HCT116 (cell line): ENCODE measurements at regions not wholly inside any gene's neighbourhood (a gene's known extent, or its start where the extent isn't known, plus 50 kb on each side); places are given as distances from the start of the nearest gene placed in this dataset.

Source experiments
- ATAC-seq: fragments of 200-7000 bp; cut with Tn5 transposase; 2 replicates; pipeline ENCODE4 v1.9.1; 2020; ENCODE audit warnings: mild to moderate bottlenecking, moderate library complexity
- BruUV-seq: library from RNA; stranded (reverse); fragments of 400-500 nt; replicated peaks from 2 replicates; lab custom pipeline; 2021; lab: Mats Ljungman, UMichigan
- CTCF ChIA-PET: fragments of 300-600 bp; sonication (Branson Sonifier 250); formaldehyde crosslinking; loops from one replicate; lab custom pipeline; 2021; ENCODE audit warnings: antibody characterized with exemption; lab: Charles Lee
- POLR2A ChIA-PET: fragments of 300-600, 350-600 bp; sonication (Branson Sonifier 250); formaldehyde crosslinking; loops from one replicate; lab custom pipeline; 2021; ENCODE audit warnings: antibody characterized with exemption; lab: Charles Lee
- RAD21 ChIA-PET, 2 experiments: fragments of 300-600 bp; sonication (Branson Sonifier 250); formaldehyde crosslinking; loops; one replicate each; lab custom pipeline; 2023; ENCODE audit warnings: low total read pairs in 2 of 2; ENCODE audit not compliant: uncharacterized antibody in 2 of 2, unreplicated experiment in 2 of 2, low non-redundant PET in 1 of 2; lab: Charles Lee
- DNase-seq: peaks from one replicate; pipeline ENCODE4 v3.0.0-alpha.2; 2010; ENCODE audit warnings: low read depth, low spot score
- H2AFZ ChIP-seq: fragments of 200-600 bp; shearing (Covaris generic), sonication (generic); 2 replicates; pipeline ENCODE4 v1.6.1; 2017; ENCODE audit warnings: low read depth, mixed run types, mixed read lengths, antibody characterized with exemption, low read length; ENCODE audit not compliant: poor library complexity, severe bottlenecking
- H3K27ac ChIP-seq: 2 replicates; pipeline ENCODE4 v1.5.1; 2012; ENCODE audit warnings: low read depth, low read length
- H3K27me3 ChIP-seq: fragments of 200-600 bp; sonication (generic); 2 replicates; pipeline ENCODE4 v1.6.1; 2016; ENCODE audit warnings: mixed run types, low read length, mixed read lengths; ENCODE audit not compliant: insufficient read depth
- H3K36me3 ChIP-seq, 2 experiments: fragments of 200-500 bp in 1 of 2; fragments of 200-600 bp in 1 of 2; sonication (Bioruptor generic) in 1 of 2; sonication (generic) in 1 of 2; 2 replicates each; pipeline versions ENCODE4 v1.5.1 to v1.6.1; 2014 to 2016; ENCODE audit warnings: low read length in 2 of 2, inconsistent platforms in 1 of 2, mixed read lengths in 1 of 2, mixed run types in 1 of 2; ENCODE audit not compliant: insufficient read depth in 2 of 2, control insufficient read depth in 1 of 2
- H3K4me1 ChIP-seq, 2 experiments: fragments of 200-600 bp in 1 of 2; sonication (generic) in 1 of 2; 2 replicates each; pipeline versions ENCODE4 v1.5.1 to v1.6.1; 2012 to 2017; ENCODE audit warnings: low read length in 2 of 2, inconsistent platforms in 1 of 2, mild to moderate bottlenecking in 1 of 2, mixed read lengths in 1 of 2, mixed run types in 1 of 2, moderate library complexity in 1 of 2; ENCODE audit not compliant: insufficient read depth in 2 of 2, control insufficient read depth in 1 of 2
- H3K4me2 ChIP-seq: fragments of 200-600 bp; sonication (generic); 2 replicates; pipeline ENCODE4 v1.6.1; 2017; ENCODE audit warnings: mixed run types, low read length, mixed read lengths
- H3K4me3 ChIP-seq, 2 experiments: fragments of 200-600 bp in 1 of 2; sonication (generic) in 1 of 2; replicated peaks in 1 of 2; 2 replicates each; pipeline ENCODE4 v1.5.1; 2011 to 2016; ENCODE audit warnings: low read length in 2 of 2, control low read depth in 1 of 2, low read depth in 1 of 2, mild to moderate bottlenecking in 1 of 2, mixed read lengths in 1 of 2, mixed run types in 1 of 2
- H3K79me2 ChIP-seq: fragments of 200-600 bp; sonication (generic); 2 replicates; pipeline ENCODE4 v1.6.1; 2017; ENCODE audit warnings: mild to moderate bottlenecking, mixed run types, low read length, moderate library complexity, mixed read lengths; ENCODE audit not compliant: insufficient read depth
- H3K9ac ChIP-seq: fragments of 200-600 bp; sonication (generic); 2 replicates; pipeline ENCODE4 v1.6.1; 2016; ENCODE audit warnings: low read length, mixed read lengths
- H3K9me2 ChIP-seq: fragments of 200-600 bp; sonication (generic), shearing (Covaris generic); 2 replicates; pipeline ENCODE4 v1.6.1; 2017; ENCODE audit warnings: mixed run types, mild to moderate bottlenecking, moderate library complexity; ENCODE audit not compliant: insufficient read depth
- H3K9me3 ChIP-seq, 2 experiments: fragments of 200-500 bp in 1 of 2; fragments of 200-600 bp in 1 of 2; sonication (Bioruptor generic) in 1 of 2; sonication (generic) in 1 of 2; 2 replicates each; pipeline ENCODE4 v1.6.1; 2014 to 2017; ENCODE audit warnings: low read length in 2 of 2, mixed read lengths in 2 of 2, inconsistent platforms in 1 of 2, low read depth in 1 of 2, mild to moderate bottlenecking in 1 of 2, mixed run types in 1 of 2, moderate library complexity in 1 of 2; ENCODE audit not compliant: control insufficient read depth in 1 of 2, insufficient read depth in 1 of 2
- H4K20me1 ChIP-seq: fragments of 200-600 bp; sonication (generic), shearing (Covaris generic); 2 replicates; pipeline ENCODE4 v1.6.1; 2017; ENCODE audit warnings: mixed run types, mild to moderate bottlenecking, moderate library complexity; ENCODE audit not compliant: insufficient read depth
- CBX3 ChIP-seq: IDR thresholded peaks from 2 replicates; pipeline ENCODE4 v1.6.1; 2012; ENCODE audit warnings: low read depth
- EZH2 ChIP-seq: fragments of 200-600 bp; sonication (generic); IDR thresholded peaks from 2 replicates; pipeline ENCODE4 v1.6.1; 2017; ENCODE audit warnings: antibody characterized with exemption, mixed run types
- JUND ChIP-seq: IDR thresholded peaks from 2 replicates; pipeline ENCODE4 v1.6.1; 2012
- POLR2A ChIP-seq: IDR thresholded peaks from 2 replicates; pipeline ENCODE4 v1.7.0; 2011; ENCODE audit warnings: borderline replicate concordance; ENCODE audit not compliant: insufficient read depth, insufficient read length; ENCODE audit errors: extremely low read depth
- SRF ChIP-seq: IDR thresholded peaks from 2 replicates; pipeline ENCODE4 v1.6.1; 2012; ENCODE audit warnings: low read depth
- intact Hi-C: fragments of 100-400 bp; cut with micrococcal nuclease; formaldehyde crosslinking; loops from 2 replicates; pipeline ENCODE4 v1.10.0; 2022
- TF ChIP-seq, protein P1 (sequence below): IDR thresholded peaks from 2 replicates; pipeline ENCODE4 v1.6.1; 2012
- TF ChIP-seq, protein P2 (sequence below): IDR thresholded peaks from 2 replicates; pipeline ENCODE4 v1.6.1; 2012; ENCODE audit warnings: low read depth

DNA sequence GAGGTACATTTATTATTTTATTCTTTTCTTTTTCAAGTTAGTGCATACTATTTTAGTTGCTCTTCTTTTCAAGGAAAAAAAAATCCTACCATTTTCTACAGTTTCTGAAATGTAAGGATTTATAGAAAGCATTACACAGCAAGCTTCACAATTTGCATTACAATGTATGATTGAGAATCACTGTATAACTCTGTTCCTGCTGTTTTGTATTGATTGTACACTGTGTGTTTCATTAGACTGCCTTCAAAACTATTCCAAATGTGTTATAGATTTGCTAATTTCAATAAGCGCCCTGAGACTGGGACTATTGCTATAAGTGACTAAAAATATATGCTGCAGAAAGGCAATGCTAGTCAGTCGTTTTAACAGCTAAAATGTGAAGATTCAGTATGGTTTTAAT lies 479.7 kb upstream of the EYS start:
- ChIA-PET CTCF (no interaction called here), RAD21 (no interaction called here), POLR2A (no interaction called here)
- Histone ChIP-seq H3K27ac (no peak overlapping the region), H3K9me3 (peaks cover 13 to 17% of the 10 kb centered on the region in 2 experiments; a peak in 2 of 4 replicates), H4K20me1 (no peaks in the 10 kb centered on the region), H3K4me3 (no peak overlapping the region), H3K36me3 (no peaks in the 10 kb centered on the region), H3K4me1 (no peaks in the 10 kb centered on the region), H3K9me2 (no peaks in the 10 kb centered on the region), H3K4me2 (no peak overlapping the region), H3K79me2 (no peaks in the 10 kb centered on the region), H2AFZ (no peak overlapping the region), H3K27me3 (no peaks in the 10 kb centered on the region), H3K9ac (no peak overlapping the region)
- intact Hi-C loops, result no loop called here
- ATAC-seq (no peak), DNase-seq (no peak)
- TF ChIP-seq EZH2, result no peak
- BruUV-seq, result no TSS peak

DNA sequence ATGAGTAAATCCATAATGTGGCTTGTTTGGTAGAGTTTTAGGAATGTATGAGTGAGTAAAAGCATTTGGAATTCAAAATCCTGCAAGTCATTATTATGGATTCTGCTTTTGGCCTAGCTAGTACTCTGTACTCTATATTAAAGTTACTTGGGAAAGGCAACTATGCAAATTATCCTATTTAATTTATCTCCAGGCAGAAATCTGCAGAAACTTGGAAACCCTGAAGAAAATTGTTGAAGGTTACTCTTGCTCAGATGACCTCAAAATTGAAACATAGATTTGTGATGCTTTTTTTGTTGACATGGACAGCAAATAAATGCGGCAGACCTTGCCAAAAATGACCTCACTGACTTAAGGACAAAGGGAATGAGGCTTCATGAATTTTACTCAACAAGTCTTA lies 477.1 kb upstream of the EYS start:
- Histone ChIP-seq H4K20me1 (no peaks in the 10 kb centered on the region), H3K4me3 (no peak overlapping the region), H3K79me2 (no peaks in the 10 kb centered on the region), H3K36me3 (no peaks in the 10 kb centered on the region), H2AFZ (no peak overlapping the region), H3K4me1 (no peaks in the 10 kb centered on the region), H3K9ac (no peak overlapping the region), H3K4me2 (no peak overlapping the region), H3K27me3 (no peaks in the 10 kb centered on the region), H3K27ac (no peak overlapping the region), H3K9me3 (peaks cover 14 to 18% of the 10 kb centered on the region in 2 experiments; a peak in 2 of 4 replicates), H3K9me2 (no peaks in the 10 kb centered on the region)
- DNase-seq (no peak), ATAC-seq (no peak)
- POLR2A ChIA-PET, result no interaction called here
- RAD21 ChIA-PET, result no interaction called here
- CTCF ChIA-PET, result no interaction called here
- TF ChIP-seq, protein P1, sequence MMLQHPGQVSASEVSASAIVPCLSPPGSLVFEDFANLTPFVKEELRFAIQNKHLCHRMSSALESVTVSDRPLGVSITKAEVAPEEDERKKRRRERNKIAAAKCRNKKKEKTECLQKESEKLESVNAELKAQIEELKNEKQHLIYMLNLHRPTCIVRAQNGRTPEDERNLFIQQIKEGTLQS, result no peak
- TF ChIP-seq POLR2A (no peak), EZH2 (no peak), CBX3 (no peak), SRF (no peak), JUND (no peak)
- TF ChIP-seq, protein P2, sequence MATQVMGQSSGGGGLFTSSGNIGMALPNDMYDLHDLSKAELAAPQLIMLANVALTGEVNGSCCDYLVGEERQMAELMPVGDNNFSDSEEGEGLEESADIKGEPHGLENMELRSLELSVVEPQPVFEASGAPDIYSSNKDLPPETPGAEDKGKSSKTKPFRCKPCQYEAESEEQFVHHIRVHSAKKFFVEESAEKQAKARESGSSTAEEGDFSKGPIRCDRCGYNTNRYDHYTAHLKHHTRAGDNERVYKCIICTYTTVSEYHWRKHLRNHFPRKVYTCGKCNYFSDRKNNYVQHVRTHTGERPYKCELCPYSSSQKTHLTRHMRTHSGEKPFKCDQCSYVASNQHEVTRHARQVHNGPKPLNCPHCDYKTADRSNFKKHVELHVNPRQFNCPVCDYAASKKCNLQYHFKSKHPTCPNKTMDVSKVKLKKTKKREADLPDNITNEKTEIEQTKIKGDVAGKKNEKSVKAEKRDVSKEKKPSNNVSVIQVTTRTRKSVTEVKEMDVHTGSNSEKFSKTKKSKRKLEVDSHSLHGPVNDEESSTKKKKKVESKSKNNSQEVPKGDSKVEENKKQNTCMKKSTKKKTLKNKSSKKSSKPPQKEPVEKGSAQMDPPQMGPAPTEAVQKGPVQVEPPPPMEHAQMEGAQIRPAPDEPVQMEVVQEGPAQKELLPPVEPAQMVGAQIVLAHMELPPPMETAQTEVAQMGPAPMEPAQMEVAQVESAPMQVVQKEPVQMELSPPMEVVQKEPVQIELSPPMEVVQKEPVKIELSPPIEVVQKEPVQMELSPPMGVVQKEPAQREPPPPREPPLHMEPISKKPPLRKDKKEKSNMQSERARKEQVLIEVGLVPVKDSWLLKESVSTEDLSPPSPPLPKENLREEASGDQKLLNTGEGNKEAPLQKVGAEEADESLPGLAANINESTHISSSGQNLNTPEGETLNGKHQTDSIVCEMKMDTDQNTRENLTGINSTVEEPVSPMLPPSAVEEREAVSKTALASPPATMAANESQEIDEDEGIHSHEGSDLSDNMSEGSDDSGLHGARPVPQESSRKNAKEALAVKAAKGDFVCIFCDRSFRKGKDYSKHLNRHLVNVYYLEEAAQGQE, result no peak
- intact Hi-C loops, result no loop called here
- BruUV-seq, result no TSS peak
